ENCODE measurements at regions not wholly inside any gene's neighbourhood (a gene's known extent, or its start where the extent isn't known, plus 50 kb on each side); places are given as distances from the start of the nearest gene placed in this dataset.

DNA sequence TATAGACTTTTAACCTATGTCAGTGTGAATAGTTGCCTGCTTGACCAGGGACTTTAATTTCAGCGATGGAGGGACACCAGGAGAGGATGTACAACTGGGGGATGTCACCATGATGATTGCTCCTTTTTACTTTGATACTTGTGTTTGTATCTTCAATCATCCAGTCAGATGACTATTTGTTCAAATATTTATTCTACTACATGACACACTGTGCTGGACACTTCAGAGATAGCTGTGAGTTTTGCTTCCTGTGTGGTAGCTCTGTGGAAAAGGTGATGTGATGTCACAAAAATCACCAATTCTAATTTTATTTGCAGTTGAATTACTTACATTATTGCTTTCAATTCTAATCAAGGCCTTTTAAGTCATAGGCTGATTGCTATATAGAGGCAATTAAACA, 62.7 kb upstream of the CREB5 start (continued):
- TF ChIP-seq POLR2AphosphoS5 (IDR thresholded peaks at IDR 0.05; ENCODE audit: low read depth) (no peak), CTCF (conservative IDR thresholded peaks at IDR 0.05; ENCODE audit: low read depth in 2 of 2) (no peak), EZH2 (IDR thresholded peaks at IDR 0.05; ENCODE audit: low read depth, unreplicated experiment) (no peak)

DNA sequence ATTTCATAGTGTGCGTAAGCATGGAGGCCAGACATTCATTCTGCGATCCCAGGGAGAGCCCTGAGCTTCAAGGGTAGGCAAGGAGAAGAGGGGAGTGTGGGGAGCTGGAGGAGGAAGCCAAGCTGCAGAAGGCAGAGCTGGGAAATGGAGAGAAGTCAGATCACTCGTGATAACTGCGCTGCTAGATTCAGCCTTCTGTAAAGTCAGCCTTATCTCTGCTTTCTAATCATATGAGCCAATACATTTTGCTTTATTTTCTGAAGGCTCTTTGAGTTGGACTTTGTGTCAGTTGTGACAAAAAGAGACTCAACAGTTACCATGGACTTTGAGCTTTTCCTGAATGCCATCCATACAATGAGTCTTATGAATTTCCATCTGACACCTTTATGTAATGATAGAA, 61.7 kb upstream of the CREB5 start:
- H3K27ac Mint-ChIP-seq, result no peak overlapping the region
- H3K9me2 ChIP-seq (ENCODE audit: insufficient read depth), result peaks cover 3% of the 10 kb centered on the region; the same call in 1 of the 2 replicates
- H3K4me3 Mint-ChIP-seq, result no peak overlapping the region

More for the DNA sequence above, 61.7 kb upstream of the CREB5 start:
- TF ChIP-seq, protein P1, sequence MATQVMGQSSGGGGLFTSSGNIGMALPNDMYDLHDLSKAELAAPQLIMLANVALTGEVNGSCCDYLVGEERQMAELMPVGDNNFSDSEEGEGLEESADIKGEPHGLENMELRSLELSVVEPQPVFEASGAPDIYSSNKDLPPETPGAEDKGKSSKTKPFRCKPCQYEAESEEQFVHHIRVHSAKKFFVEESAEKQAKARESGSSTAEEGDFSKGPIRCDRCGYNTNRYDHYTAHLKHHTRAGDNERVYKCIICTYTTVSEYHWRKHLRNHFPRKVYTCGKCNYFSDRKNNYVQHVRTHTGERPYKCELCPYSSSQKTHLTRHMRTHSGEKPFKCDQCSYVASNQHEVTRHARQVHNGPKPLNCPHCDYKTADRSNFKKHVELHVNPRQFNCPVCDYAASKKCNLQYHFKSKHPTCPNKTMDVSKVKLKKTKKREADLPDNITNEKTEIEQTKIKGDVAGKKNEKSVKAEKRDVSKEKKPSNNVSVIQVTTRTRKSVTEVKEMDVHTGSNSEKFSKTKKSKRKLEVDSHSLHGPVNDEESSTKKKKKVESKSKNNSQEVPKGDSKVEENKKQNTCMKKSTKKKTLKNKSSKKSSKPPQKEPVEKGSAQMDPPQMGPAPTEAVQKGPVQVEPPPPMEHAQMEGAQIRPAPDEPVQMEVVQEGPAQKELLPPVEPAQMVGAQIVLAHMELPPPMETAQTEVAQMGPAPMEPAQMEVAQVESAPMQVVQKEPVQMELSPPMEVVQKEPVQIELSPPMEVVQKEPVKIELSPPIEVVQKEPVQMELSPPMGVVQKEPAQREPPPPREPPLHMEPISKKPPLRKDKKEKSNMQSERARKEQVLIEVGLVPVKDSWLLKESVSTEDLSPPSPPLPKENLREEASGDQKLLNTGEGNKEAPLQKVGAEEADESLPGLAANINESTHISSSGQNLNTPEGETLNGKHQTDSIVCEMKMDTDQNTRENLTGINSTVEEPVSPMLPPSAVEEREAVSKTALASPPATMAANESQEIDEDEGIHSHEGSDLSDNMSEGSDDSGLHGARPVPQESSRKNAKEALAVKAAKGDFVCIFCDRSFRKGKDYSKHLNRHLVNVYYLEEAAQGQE (IDR thresholded peaks at IDR 0.05; ENCODE audit: unreplicated experiment), result no peak
- TF ChIP-seq EZH2 (IDR thresholded peaks at IDR 0.05; ENCODE audit: low read depth, unreplicated experiment) (no peak), ZNF462 (CRISPR knock-in tag; IDR thresholded peaks at IDR 0.05) (no peak), ZNF114 (CRISPR knock-in tag; IDR thresholded peaks at IDR 0.05) (no peak)
- Histone ChIP-seq H3K27me3 (ENCODE audit: insufficient read depth) (no peaks in the 10 kb centered on the region), H3K27ac (ENCODE audit: low read depth) (no peak overlapping the region), H3K4me1 (ENCODE audit: insufficient read depth) (peaks cover 8% of the 10 kb centered on the region), H3F3A (replicated peaks; ENCODE audit: low read depth) (no peaks in the 10 kb centered on the region), H3K79me2 (replicated peaks; ENCODE audit: insufficient read depth) (no peaks in the 10 kb centered on the region), H2AFZ (0 out of 2 replicates have a peak overlapping the region, but pooled peaks have one; percentile 47), H4K20me1 (replicated peaks; ENCODE audit: insufficient read depth) (no peaks in the 10 kb centered on the region), H3K4me2 (no peak overlapping the region), H3K36me3 (ENCODE audit: insufficient read depth) (no peaks in the 10 kb centered on the region), H3K4me3 (no peak overlapping the region)
- H3K9me3 Mint-ChIP-seq, result peaks cover 3% of the 10 kb centered on the region; the same call in 2 of the 3 replicates
- no peak for ATAC-seq
- no peak for DNase-seq (ENCODE audit: low spot score)
- H3K27me3 Mint-ChIP-seq (ENCODE audit: insufficient read depth, low read depth, poor library complexity), result peaks cover 7% of the 10 kb centered on the region
- H3K36me3 Mint-ChIP-seq (ENCODE audit: low read depth), result no peaks in the 10 kb centered on the region
- peaks cover 7% of the 10 kb centered on the region for H3K4me1 Mint-ChIP-seq

All from GM23338 (cell line).